HEK293 (cell line): ENCODE measurements at regions not wholly inside any gene's neighbourhood (a gene's known extent, or its start where the extent isn't known, plus 50 kb on each side); places are given as distances from the start of the nearest gene placed in this dataset.

Source experiments
- CTCF ChIP-seq: fragments of 450-650 bp; formaldehyde crosslinking; IDR thresholded peaks from 2 replicates; pipeline ENCODE4 v1.5.1; 2016; ENCODE audit warnings: missing biosample characterization, missing genetic modification characterization
- OSR2 ChIP-seq: fragments of 450-650 bp; formaldehyde crosslinking; IDR thresholded peaks from 2 replicates; pipeline ENCODE4 v1.5.1; 2016; ENCODE audit warnings: missing biosample characterization, missing genetic modification characterization
- REPIN1 ChIP-seq: fragments of 450-650 bp; formaldehyde crosslinking; IDR thresholded peaks from 2 replicates; pipeline ENCODE4 v1.5.1; 2017; ENCODE audit warnings: missing biosample characterization, missing genetic modification characterization, low read depth
- TCF7L2 ChIP-seq: IDR thresholded peaks from 2 replicates; pipeline ENCODE4 v1.6.1; 2011; ENCODE audit warnings: low read depth, mild to moderate bottlenecking, inconsistent platforms, low read length, moderate library complexity, borderline replicate concordance
- ZBTB1 ChIP-seq: fragments of 450-650 bp; formaldehyde crosslinking; IDR thresholded peaks from 2 replicates; pipeline ENCODE4 v1.5.1; 2016; ENCODE audit warnings: missing biosample characterization, missing genetic modification characterization
- ZBTB26 ChIP-seq: fragments of 450-650 bp; formaldehyde crosslinking; optimal IDR thresholded peaks from 2 replicates; pipeline ENCODE3; 2016; ENCODE audit warnings: missing biosample characterization, mild to moderate bottlenecking, missing genetic modification characterization
- ZNF24 ChIP-seq: fragments of 450-650 bp; formaldehyde crosslinking; IDR thresholded peaks from 2 replicates; pipeline ENCODE4 v1.5.1; 2016; ENCODE audit warnings: missing biosample characterization, missing genetic modification characterization
- ZNF404 ChIP-seq: fragments of 450-650 bp; formaldehyde crosslinking; IDR thresholded peaks from 2 replicates; pipeline ENCODE4 v1.5.1; 2017; ENCODE audit warnings: missing biosample characterization, missing genetic modification characterization
- ZNF529 ChIP-seq: fragments of 450-650 bp; formaldehyde crosslinking; IDR thresholded peaks from 2 replicates; pipeline ENCODE4 v1.5.1; 2017; ENCODE audit warnings: missing genetic modification characterization, missing biosample characterization; ENCODE audit not compliant: insufficient replicate concordance
- ZNF560 ChIP-seq: fragments of 450-650 bp; formaldehyde crosslinking; IDR thresholded peaks from 2 replicates; pipeline ENCODE4 v1.5.1; 2017; ENCODE audit warnings: missing biosample characterization, missing genetic modification characterization, borderline replicate concordance
- ZNF830 ChIP-seq: fragments of 450-650 bp; IDR thresholded peaks from 2 replicates; pipeline ENCODE4 v1.5.0; 2018; ENCODE audit warnings: missing biosample characterization, missing genetic modification characterization, low read depth, mild to moderate bottlenecking, moderate library complexity

GRCh38 chr3:6512172-6512800, 348.6 kb upstream of the GRM7 start:
- TF ChIP-seq CTCF (tag by site-specific recombination) (no peak), ZBTB26 (tag by site-specific recombination) (no peak), OSR2 (tag by site-specific recombination) (no peak), ZBTB1 (no peak), ZNF560 (tag by site-specific recombination) (no peak), ZNF404 (tag by site-specific recombination) (no peak), REPIN1 (no peak), ZNF529 (tag by site-specific recombination) (no peak), ZNF24 (tag by site-specific recombination) (no peak), TCF7L2 (no peak), ZNF830 (tag by site-specific recombination) (no peak)
